Testis (tissue), 2 donors: ENCODE measurements at regions not wholly inside any gene's neighbourhood (a gene's known extent, or its start where the extent isn't known, plus 50 kb on each side); places are given as distances from the start of the nearest gene placed in this dataset.

ENCODE experiments used
- DNase-seq: peaks from one replicate; pipeline ENCODE4 v3.0.0-alpha.2; 2019
- H3K27ac ChIP-seq, 2 donors: fragments of 200-600 bp; sonication (generic); one replicate each; pipeline ENCODE4 v1.5.1; 2019
- H3K27me3 ChIP-seq: fragments of 200-600 bp; sonication (generic); one replicate; pipeline ENCODE4 v1.5.1; 2019
- H3K36me3 ChIP-seq: fragments of 200-600 bp; sonication (generic); one replicate; pipeline ENCODE4 v1.5.1; 2017; ENCODE audit warnings: low read depth; ENCODE audit errors: missing control alignments
- H3K4me1 ChIP-seq: fragments of 200-600 bp; sonication (generic); one replicate; pipeline ENCODE4 v1.5.1; 2019
- H3K4me3 ChIP-seq, 2 donors: fragments of 200-600 bp; sonication (generic); one replicate each; pipeline ENCODE4 v1.5.1; 2017 to 2019
- H3K9me3 ChIP-seq: fragments of 200-600 bp; sonication (generic); one replicate; pipeline ENCODE4 v1.5.1; 2017
- CTCF ChIP-seq, 3 experiments: fragments of 450-650 bp in 2 of 3; fragments of 200-600 bp in 1 of 3; sonication (generic) in 1 of 3; IDR thresholded peaks; one replicate each; pipeline ENCODE4 v1.5.1; 2016 to 2019; ENCODE audit warnings: antibody characterized with exemption in 3 of 3, mild to moderate bottlenecking in 2 of 3, moderate library complexity in 1 of 3
- POLR2A ChIP-seq: fragments of 450-650 bp; IDR thresholded peaks from one replicate; pipeline ENCODE4 v1.6.1; 2017; ENCODE audit warnings: antibody characterized with exemption, mild to moderate bottlenecking, moderate library complexity
- WGBS, 2 donors: methylation state at CpG; one replicate each; pipeline ENCODE4 v1.1.5; 2018; 5-methylcytosine and 5-hydroxymethylcytosine counted together
- intact Hi-C: fragments of 100-400 bp; cut with DNase I; formaldehyde crosslinking; loops from one replicate; pipeline ENCODE4 v1.15.1; 2023; ENCODE audit warnings: low total_unique reads

GRCh38 chr16:11401161-11402050, 56.1 kb downstream of the RMI2 start:
- 61 to 70% methylated on average over 16 to 24 of the region's 26 CpGs for WGBS, 2 donors
- Histone ChIP-seq H3K27ac (peak overlapping the region in 1 of 2 donors; percentile 14), H3K36me3 (no peaks in the 10 kb centered on the region), H3K9me3 (no peaks in the 10 kb centered on the region), H3K4me3 (no peak overlapping the region), H3K4me1 (peaks cover 22% of the 10 kb centered on the region), H3K27me3 (no peaks in the 10 kb centered on the region)
- TF ChIP-seq CTCF (IDR thresholded peaks at IDR 0.05) (no peak), POLR2A (no peak)
- DNase-seq, result peak; percentile 76
- intact Hi-C loops, result loop anchor here (5.0 kb wide), 1 partner anchor 241 kb away; no protein-coding TSS in a partner anchor

GRCh38 chr16:11402051-11402744, 56.9 kb downstream of the RMI2 start:
- intact Hi-C loops, result loop anchor here (5.0 kb wide), 1 partner anchor 240 kb away; no protein-coding TSS in a partner anchor
- H3K4me3 ChIP-seq, result no peak overlapping the region
- WGBS, 2 donors, result 43 to 56% methylated on average over 10 to 23 of the region's 23 CpGs
- peaks cover 19% of the 10 kb centered on the region for H3K4me1 ChIP-seq
- no peaks in the 10 kb centered on the region for H3K27me3 ChIP-seq
- no peaks in the 10 kb centered on the region for H3K36me3 ChIP-seq
- no peaks in the 10 kb centered on the region for H3K9me3 ChIP-seq
- H3K27ac ChIP-seq, result peak overlapping the region; percentile 14 to 27
- peak; percentile 82 for DNase-seq
- TF ChIP-seq CTCF (IDR thresholded peaks at IDR 0.05) (no peak), POLR2A (no peak)

GRCh38 chr16:11402745-11403533, 57.7 kb downstream of the RMI2 start:
- H3K27ac ChIP-seq, result peak overlapping the region in 1 of 2 donors; percentile 14
- DNase-seq, result no peak
- WGBS, 2 donors, result 63 to 80% methylated on average over 6 to 19 of the region's 19 CpGs
- intact Hi-C loops, result loop anchor here (5.0 kb wide), 1 partner anchor 239 kb away; no protein-coding TSS in a partner anchor
- no peaks in the 10 kb centered on the region for H3K36me3 ChIP-seq
- H3K4me3 ChIP-seq, result no peak overlapping the region
- no peaks in the 10 kb centered on the region for H3K27me3 ChIP-seq
- peaks cover 19% of the 10 kb centered on the region for H3K4me1 ChIP-seq
- H3K9me3 ChIP-seq, result no peaks in the 10 kb centered on the region
- no peak for TF ChIP-seq CTCF (IDR thresholded peaks at IDR 0.05)
- no peak for TF ChIP-seq POLR2A

GRCh38 chr16:11403534-11403795, 58.2 kb downstream of the RMI2 start:
- intact Hi-C loops, result loop anchor here (5.0 kb wide), 1 partner anchor 239 kb away; no protein-coding TSS in a partner anchor
- TF ChIP-seq POLR2A (no peak), CTCF (IDR thresholded peaks at IDR 0.05) (no peak)
- Histone ChIP-seq H3K4me3 (no peak overlapping the region), H3K27me3 (no peaks in the 10 kb centered on the region), H3K9me3 (no peaks in the 10 kb centered on the region), H3K4me1 (peaks cover 19% of the 10 kb centered on the region), H3K36me3 (no peaks in the 10 kb centered on the region), H3K27ac (no peak overlapping the region)
- WGBS, 2 donors, result 85% methylated on average over 3 of the region's 3 CpGs; no CpG with 5 or more reads in 1 of the 2 donors
- DNase-seq, result no peak
